HepG2 (cell line): ENCODE measurements at regions not wholly inside any gene's neighbourhood (a gene's known extent, or its start where the extent isn't known, plus 50 kb on each side); places are given as distances from the start of the nearest gene placed in this dataset.

Experiments used
- ATAC-seq: fragments of 200-7000 bp; cut with Tn5 transposase; 3 replicates; pipeline ENCODE4 v1.9.1; 2020; ENCODE audit warnings: mild to moderate bottlenecking, moderate library complexity
- BruUV-seq: library from RNA; stranded (reverse); fragments of 400-500 nt; replicated peaks from 2 replicates; lab custom pipeline; 2021; lab: Mats Ljungman, UMichigan
- CTCF ChIA-PET: fragments of 300-600 bp; formaldehyde crosslinking; extraction: SDS; loops from one replicate; lab custom pipeline; 2021; ENCODE audit warnings: low total read pairs, inconsistent platforms, low intra/inter-chr PET ratio; lab: Yijun Ruan, JAX
- POLR2A ChIA-PET: fragments of 350-600 bp; sonication (Branson Sonifier 250); formaldehyde crosslinking; loops from one replicate; lab custom pipeline; 2020; ENCODE audit warnings: antibody characterized with exemption, inconsistent platforms; lab: Yijun Ruan, JAX
- DNase-seq: peaks from one replicate; pipeline ENCODE4 v3.0.0-alpha.2; 2015; ENCODE audit warnings: low spot score
- FAIRE-seq: peaks from 3 replicates; lab custom pipeline; 2011; peaks lifted over from hg19 to GRCh38; lab: Jason Lieb, UNC
- H2AFZ ChIP-seq: one replicate; pipeline ENCODE4 v1.6.1; 2011; ENCODE audit warnings: low read length, inconsistent platforms
- H3K27ac ChIP-seq: fragments of 300-600 bp; 3 replicates; pipeline ENCODE4 v1.8.0; 2011; ENCODE audit warnings: mixed run types, mild to moderate bottlenecking, mixed read lengths, low read length, inconsistent platforms; ENCODE audit not compliant: insufficient read depth; ENCODE audit errors: extremely low read length
- H3K27me3 ChIP-seq, 2 experiments: fragments of 200-600 bp in 1 of 2; 2 replicates in 1 of 2; 3 replicates in 1 of 2; pipeline versions ENCODE4 v1.6.0 to v1.8.0; 2011; ENCODE audit warnings: low read length in 2 of 2, mild to moderate bottlenecking in 2 of 2, moderate library complexity in 2 of 2, inconsistent platforms in 1 of 2; ENCODE audit not compliant: insufficient read depth in 2 of 2, control insufficient read depth in 1 of 2
- H3K36me3 ChIP-seq, 2 experiments: fragments of 200-600 bp in 1 of 2; replicated peaks in 1 of 2; 2 replicates in 1 of 2; 3 replicates in 1 of 2; pipeline versions ENCODE4 v1.5.1 to v1.8.0; 2011; ENCODE audit warnings: low read length in 2 of 2, inconsistent platforms in 1 of 2; ENCODE audit not compliant: insufficient read depth in 2 of 2, control insufficient read depth in 1 of 2
- H3K4me1 ChIP-seq: 2 replicates; pipeline ENCODE4 v1.5.1; 2012; ENCODE audit warnings: low read length, inconsistent platforms; ENCODE audit not compliant: insufficient read depth
- H3K4me2 ChIP-seq: 2 replicates; pipeline ENCODE4 v1.6.0; 2011; ENCODE audit warnings: low read depth, low read length, inconsistent platforms
- H3K4me3 ChIP-seq, 3 experiments: fragments of 200-600 bp in 1 of 3; sonication (generic), shearing (Covaris generic) in 1 of 3; replicated peaks in 1 of 3; 2 replicates each; pipeline ENCODE4 v1.5.1; 2011 to 2016; ENCODE audit warnings: low read length in 3 of 3, inconsistent platforms in 2 of 3, low read depth in 2 of 3, mild to moderate bottlenecking in 2 of 3, control low read depth in 1 of 3, mixed read lengths in 1 of 3; ENCODE audit not compliant: insufficient read depth in 1 of 3
- H3K79me2 ChIP-seq: one replicate; pipeline ENCODE4 v1.6.1; 2011; ENCODE audit warnings: low read length, inconsistent platforms; ENCODE audit not compliant: insufficient read depth
- H3K9ac ChIP-seq: 2 replicates; pipeline ENCODE4 v1.6.0; 2011; ENCODE audit warnings: mild to moderate bottlenecking, low read depth, low read length, inconsistent platforms; ENCODE audit not compliant: insufficient read depth
- H3K9me3 ChIP-seq: 2 replicates; pipeline ENCODE4 v1.5.1; 2012; ENCODE audit warnings: mild to moderate bottlenecking, low read length
- H4K20me1 ChIP-seq: 2 replicates; pipeline ENCODE4 v1.6.0; 2011; ENCODE audit warnings: inconsistent platforms, mild to moderate bottlenecking, low read length, moderate library complexity; ENCODE audit not compliant: insufficient read depth
- DPF2 ChIP-seq: sonication (generic); formaldehyde crosslinking; IDR thresholded peaks from 2 replicates; pipeline ENCODE4 v1.4.0; 2020; ENCODE audit warnings: mild to moderate bottlenecking, low read depth, missing genetic modification reagents, borderline replicate concordance
- FIP1L1 ChIP-seq: fragments of 200-400 bp; formaldehyde crosslinking; IDR thresholded peaks from 2 replicates; pipeline ENCODE4 v1.6.1; 2018; ENCODE audit warnings: low read depth, mild to moderate bottlenecking, low read length, moderate library complexity, borderline replicate concordance; ENCODE audit not compliant: insufficient read depth
- RFX1 ChIP-seq: fragments of 450-650 bp; IDR thresholded peaks from 2 replicates; pipeline ENCODE4 v1.6.1; 2017
- SPEN ChIP-seq: sonication (generic); formaldehyde crosslinking; IDR thresholded peaks from 2 replicates; pipeline ENCODE4 v1.5.1; 2020; ENCODE audit warnings: low read depth, mild to moderate bottlenecking, missing genetic modification reagents
- ZKSCAN5 ChIP-seq: sonication (generic); formaldehyde crosslinking; IDR thresholded peaks from 2 replicates; pipeline ENCODE4 v1.5.1; 2020; ENCODE audit warnings: mild to moderate bottlenecking, missing genetic modification reagents
- ZNF207 ChIP-seq: fragments of 450-650 bp; IDR thresholded peaks from 2 replicates; pipeline ENCODE4 v1.6.1; 2016; ENCODE audit warnings: antibody characterized with exemption, borderline replicate concordance
- ZNF660 ChIP-seq: sonication (generic); formaldehyde crosslinking; IDR thresholded peaks from 2 replicates; pipeline ENCODE4 v1.5.1; 2020; ENCODE audit warnings: mild to moderate bottlenecking, low read depth, missing genetic modification reagents, borderline replicate concordance
- ZNF781 ChIP-seq: sonication (generic); formaldehyde crosslinking; IDR thresholded peaks from 2 replicates; pipeline ENCODE4 v1.5.1; 2020; ENCODE audit warnings: borderline replicate concordance, mild to moderate bottlenecking, missing genetic modification reagents; ENCODE audit errors: not compliant biosample characterization
- WGBS: methylation state at CpG from one replicate; pipeline ENCODE4 v1.1.6; 2017; ENCODE audit warnings: low lambda C conversion rate; 5-methylcytosine and 5-hydroxymethylcytosine counted together
- in situ Hi-C: cut with HindIII; loops from 2 replicates; pipeline ENCODE4 v1.10.0; 2017; ENCODE audit warnings: low pct_unique_long_range_greater_than_20kb; ENCODE audit not compliant: extremely low pct_ligation_motif_present
- intact Hi-C: fragments of 100-400 bp; cut with micrococcal nuclease; formaldehyde crosslinking; loops from one replicate; pipeline ENCODE4 v1.10.0; 2022; ENCODE audit not compliant: unreplicated experiment
- TF ChIP-seq, protein P1 (sequence below): sonication (generic); formaldehyde crosslinking; IDR thresholded peaks from 2 replicates; pipeline ENCODE4 v1.9.0; 2021; ENCODE audit warnings: missing genetic modification reagents, mild to moderate bottlenecking, borderline replicate concordance

DNA sequence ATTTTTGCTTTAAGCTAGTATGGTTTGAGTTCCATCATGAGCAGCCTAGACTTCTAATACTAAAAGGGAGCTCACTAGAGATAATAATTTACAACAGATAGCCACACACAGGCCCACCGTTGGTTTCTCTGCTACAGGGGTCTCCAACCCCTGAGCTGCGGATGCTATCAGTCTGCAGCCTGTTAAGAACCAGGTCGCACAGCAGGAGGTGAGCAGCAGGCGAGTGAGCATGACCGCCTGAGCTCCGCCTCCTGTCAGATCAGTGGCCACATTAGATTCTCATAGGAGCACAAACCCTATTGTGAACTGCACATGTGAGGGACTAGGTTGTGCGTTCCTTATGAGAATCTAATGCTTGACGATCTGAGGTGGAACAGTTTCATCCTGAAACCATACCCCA is 150.6 kb downstream of the HRH4 start (continued):
- TF ChIP-seq DPF2 (CRISPR knock-in tag) (no peak), ZNF781 (CRISPR knock-in tag) (no peak)

DNA sequence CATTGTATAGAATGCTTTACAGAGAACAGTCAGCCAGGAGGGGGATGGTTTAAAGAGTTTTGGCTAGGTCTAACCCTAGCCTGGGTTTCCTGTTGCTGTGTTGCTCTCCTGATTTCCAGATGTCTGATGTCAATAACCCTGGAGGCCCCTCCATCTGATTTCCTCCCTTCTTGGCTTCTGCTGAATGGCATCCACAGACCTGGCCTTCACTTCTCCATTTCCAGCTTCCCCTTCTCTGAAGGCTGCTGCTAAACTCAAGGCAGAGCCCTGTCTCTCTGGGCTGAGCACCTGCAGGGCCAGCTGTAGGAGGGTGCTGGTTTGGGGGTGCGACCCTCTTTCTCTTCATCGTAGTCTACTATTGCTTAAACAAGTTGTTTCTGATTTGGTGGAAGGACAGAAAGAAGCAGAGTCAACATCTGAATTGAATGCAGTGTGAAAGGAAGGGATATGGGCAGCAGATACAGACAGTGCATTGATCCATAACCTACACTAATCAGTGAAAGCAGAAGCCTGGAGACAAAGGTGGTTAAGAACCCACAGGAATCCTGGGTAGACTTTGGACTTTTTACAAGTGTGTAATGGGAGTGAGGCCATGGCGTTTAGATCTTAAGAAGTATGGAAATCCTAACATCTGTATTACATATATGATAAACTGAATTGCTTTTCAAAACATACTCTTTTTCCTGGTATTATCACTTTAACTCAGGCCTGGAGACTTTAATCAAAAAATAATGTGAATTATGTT is 153.6 kb downstream of the HRH4 start:
- ATAC-seq (no peak), FAIRE-seq (no peak), DNase-seq (no peak)
- intact Hi-C loops (no loop called here), in situ Hi-C loops (no loop called here)
- Histone ChIP-seq H3K9ac (no peak overlapping the region), H2AFZ (no peak overlapping the region), H3K27ac (no peak overlapping the region), H3K4me3 (no peak overlapping the region), H3K36me3 (no peaks in the 10 kb centered on the region), H3K4me2 (no peak overlapping the region), H3K27me3 (no peaks in the 10 kb centered on the region), H4K20me1 (no peaks in the 10 kb centered on the region), H3K4me1 (no peaks in the 10 kb centered on the region), H3K79me2 (no peaks in the 10 kb centered on the region), H3K9me3 (no peaks in the 10 kb centered on the region)
- WGBS, result 2% methylated on average over 3 of the region's 3 CpGs
- no peak for TF ChIP-seq SPEN (CRISPR knock-in tag)
- TF ChIP-seq FIP1L1, result no peak
- TF ChIP-seq, protein P1, sequence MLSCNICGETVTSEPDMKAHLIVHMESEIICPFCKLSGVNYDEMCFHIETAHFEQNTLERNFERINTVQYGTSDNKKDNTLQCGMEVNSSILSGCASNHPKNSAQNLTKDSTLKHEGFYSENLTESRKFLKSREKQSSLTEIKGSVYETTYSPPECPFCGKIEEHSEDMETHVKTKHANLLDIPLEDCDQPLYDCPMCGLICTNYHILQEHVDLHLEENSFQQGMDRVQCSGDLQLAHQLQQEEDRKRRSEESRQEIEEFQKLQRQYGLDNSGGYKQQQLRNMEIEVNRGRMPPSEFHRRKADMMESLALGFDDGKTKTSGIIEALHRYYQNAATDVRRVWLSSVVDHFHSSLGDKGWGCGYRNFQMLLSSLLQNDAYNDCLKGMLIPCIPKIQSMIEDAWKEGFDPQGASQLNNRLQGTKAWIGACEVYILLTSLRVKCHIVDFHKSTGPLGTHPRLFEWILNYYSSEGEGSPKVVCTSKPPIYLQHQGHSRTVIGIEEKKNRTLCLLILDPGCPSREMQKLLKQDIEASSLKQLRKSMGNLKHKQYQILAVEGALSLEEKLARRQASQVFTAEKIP (CRISPR knock-in tag), result no peak
- no peak for TF ChIP-seq ZKSCAN5 (CRISPR knock-in tag)
- TF ChIP-seq ZNF207, result no peak
- no peak for TF ChIP-seq ZNF660 (CRISPR knock-in tag)
- no peak for TF ChIP-seq RFX1
- ChIA-PET CTCF (no interaction called here), POLR2A (no interaction called here)
- no TSS peak for BruUV-seq
